Chondrocyte (in vitro differentiated cells): ENCODE measurements at regions not wholly inside any gene's neighbourhood (a gene's known extent, or its start where the extent isn't known, plus 50 kb on each side); places are given as distances from the start of the nearest gene placed in this dataset.

ENCODE experiments used
- DNase-seq: peaks from one replicate; pipeline ENCODE4 v3.0.0; 2021; ENCODE audit warnings: mixed read lengths, low spot score
- H3K27ac Mint-ChIP-seq: one replicate; pipeline ENCODE4 v1.8.0; 2021; ENCODE audit warnings: mild to moderate bottlenecking, moderate library complexity, mixed read lengths; ENCODE audit not compliant: unreplicated experiment
- H3K27me3 Mint-ChIP-seq: 2 replicates; pipeline ENCODE4 v1.8.0; 2021; ENCODE audit warnings: low read depth, mixed read lengths
- H3K36me3 Mint-ChIP-seq: 2 replicates; pipeline ENCODE4 v1.8.0; 2021; ENCODE audit warnings: low read depth, mixed read lengths
- H3K4me1 Mint-ChIP-seq: 2 replicates; pipeline ENCODE4 v1.8.0; 2021; ENCODE audit warnings: low read depth, mild to moderate bottlenecking, mixed read lengths
- H3K4me3 Mint-ChIP-seq: one replicate; pipeline ENCODE4 v1.8.0; 2021; ENCODE audit warnings: mild to moderate bottlenecking, moderate library complexity, mixed read lengths; ENCODE audit not compliant: unreplicated experiment
- H3K9me3 Mint-ChIP-seq: 2 replicates; pipeline ENCODE4 v1.8.0; 2021; ENCODE audit warnings: low read depth, mixed read lengths
- TF ChIP-seq, protein P1 (sequence below): fragments of 200-600 bp; sonication (generic); IDR thresholded peaks from 2 replicates; pipeline ENCODE4 v1.5.0; 2021; ENCODE audit warnings: antibody characterized with exemption, mild to moderate bottlenecking, moderate library complexity

DNA sequence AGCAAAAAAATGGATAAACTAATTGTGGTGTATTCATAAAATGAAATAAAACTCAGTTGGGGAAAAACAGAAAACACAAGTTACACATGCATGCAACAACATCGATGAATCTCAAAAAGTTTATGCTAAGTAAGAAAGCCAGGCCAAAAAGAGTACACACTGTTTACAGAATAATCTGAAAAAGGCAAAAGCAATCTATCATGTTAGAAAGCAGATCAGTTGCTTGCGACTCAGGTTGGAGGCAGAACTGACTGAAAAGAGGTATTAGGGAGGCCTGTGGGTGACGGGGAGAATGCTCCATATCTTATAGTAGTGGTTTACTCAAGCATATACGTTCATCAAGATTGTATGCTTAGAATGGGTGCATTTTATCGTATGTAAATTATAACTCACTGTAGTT lies 119.2 kb downstream of the ARRDC3 start:
- peaks cover 9% of the 10 kb centered on the region for H3K4me1 Mint-ChIP-seq
- H3K4me3 Mint-ChIP-seq, result no peak overlapping the region
- no peak overlapping the region for H3K27ac Mint-ChIP-seq
- DNase-seq, result no peak
- TF ChIP-seq, protein P1, sequence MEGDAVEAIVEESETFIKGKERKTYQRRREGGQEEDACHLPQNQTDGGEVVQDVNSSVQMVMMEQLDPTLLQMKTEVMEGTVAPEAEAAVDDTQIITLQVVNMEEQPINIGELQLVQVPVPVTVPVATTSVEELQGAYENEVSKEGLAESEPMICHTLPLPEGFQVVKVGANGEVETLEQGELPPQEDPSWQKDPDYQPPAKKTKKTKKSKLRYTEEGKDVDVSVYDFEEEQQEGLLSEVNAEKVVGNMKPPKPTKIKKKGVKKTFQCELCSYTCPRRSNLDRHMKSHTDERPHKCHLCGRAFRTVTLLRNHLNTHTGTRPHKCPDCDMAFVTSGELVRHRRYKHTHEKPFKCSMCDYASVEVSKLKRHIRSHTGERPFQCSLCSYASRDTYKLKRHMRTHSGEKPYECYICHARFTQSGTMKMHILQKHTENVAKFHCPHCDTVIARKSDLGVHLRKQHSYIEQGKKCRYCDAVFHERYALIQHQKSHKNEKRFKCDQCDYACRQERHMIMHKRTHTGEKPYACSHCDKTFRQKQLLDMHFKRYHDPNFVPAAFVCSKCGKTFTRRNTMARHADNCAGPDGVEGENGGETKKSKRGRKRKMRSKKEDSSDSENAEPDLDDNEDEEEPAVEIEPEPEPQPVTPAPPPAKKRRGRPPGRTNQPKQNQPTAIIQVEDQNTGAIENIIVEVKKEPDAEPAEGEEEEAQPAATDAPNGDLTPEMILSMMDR, result no peak
- no peaks in the 10 kb centered on the region for H3K9me3 Mint-ChIP-seq
- no peaks in the 10 kb centered on the region for H3K27me3 Mint-ChIP-seq
- H3K36me3 Mint-ChIP-seq, result no peaks in the 10 kb centered on the region

DNA sequence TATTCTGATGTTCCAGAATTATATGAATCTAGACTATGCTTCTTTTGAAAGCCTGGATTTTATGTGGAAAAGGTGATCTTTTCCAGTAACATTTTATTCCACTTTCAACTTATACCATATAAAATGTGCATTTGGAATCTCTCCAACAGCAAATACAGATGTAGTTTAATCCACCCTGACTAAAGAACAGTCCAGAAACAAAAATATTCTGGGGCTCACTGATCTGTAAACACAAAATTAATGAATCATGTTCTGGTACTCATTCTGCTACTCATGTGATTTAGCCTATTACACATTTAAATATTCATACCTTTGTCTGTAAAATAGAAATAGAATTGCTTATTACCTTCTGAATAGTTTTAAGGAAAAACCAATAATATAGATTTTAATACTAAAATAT lies 125.8 kb downstream of the ARRDC3 start:
- no peak for DNase-seq

DNA sequence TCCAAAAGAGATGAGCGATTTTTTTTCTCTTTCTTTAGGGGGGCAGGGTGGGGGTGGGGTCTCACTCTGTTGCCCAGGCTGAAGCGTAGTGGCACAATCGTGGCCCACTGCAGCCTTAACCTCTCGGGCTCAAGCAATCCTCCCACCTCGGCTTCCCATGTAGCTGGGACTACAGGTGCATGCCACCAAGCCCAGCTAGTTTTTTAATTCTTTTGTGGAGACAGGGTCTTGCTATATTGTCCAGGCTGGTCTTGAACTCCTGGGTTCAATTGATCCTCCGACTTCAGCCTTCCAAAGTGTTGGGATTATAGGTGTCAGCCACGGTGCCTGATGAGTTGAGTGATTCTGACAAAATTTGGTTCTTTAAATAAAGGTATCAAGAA lies 127.0 kb downstream of the ARRDC3 start:
- no peaks in the 10 kb centered on the region for H3K9me3 Mint-ChIP-seq
- peaks cover 5% of the 10 kb centered on the region for H3K4me1 Mint-ChIP-seq
- H3K36me3 Mint-ChIP-seq, result no peaks in the 10 kb centered on the region
- TF ChIP-seq, protein P1, result no peak
- H3K27ac Mint-ChIP-seq, result no peak overlapping the region
- DNase-seq, result no peak
- H3K4me3 Mint-ChIP-seq, result no peak overlapping the region
- no peaks in the 10 kb centered on the region for H3K27me3 Mint-ChIP-seq

More for the DNA sequence above, 125.8 kb downstream of the ARRDC3 start:
- Mint-ChIP-seq H3K27ac (no peak overlapping the region), H3K27me3 (no peaks in the 10 kb centered on the region), H3K4me1 (peaks cover 5% of the 10 kb centered on the region), H3K4me3 (no peak overlapping the region), H3K9me3 (no peaks in the 10 kb centered on the region), H3K36me3 (no peaks in the 10 kb centered on the region)
- TF ChIP-seq, protein P1, result no peak

DNA sequence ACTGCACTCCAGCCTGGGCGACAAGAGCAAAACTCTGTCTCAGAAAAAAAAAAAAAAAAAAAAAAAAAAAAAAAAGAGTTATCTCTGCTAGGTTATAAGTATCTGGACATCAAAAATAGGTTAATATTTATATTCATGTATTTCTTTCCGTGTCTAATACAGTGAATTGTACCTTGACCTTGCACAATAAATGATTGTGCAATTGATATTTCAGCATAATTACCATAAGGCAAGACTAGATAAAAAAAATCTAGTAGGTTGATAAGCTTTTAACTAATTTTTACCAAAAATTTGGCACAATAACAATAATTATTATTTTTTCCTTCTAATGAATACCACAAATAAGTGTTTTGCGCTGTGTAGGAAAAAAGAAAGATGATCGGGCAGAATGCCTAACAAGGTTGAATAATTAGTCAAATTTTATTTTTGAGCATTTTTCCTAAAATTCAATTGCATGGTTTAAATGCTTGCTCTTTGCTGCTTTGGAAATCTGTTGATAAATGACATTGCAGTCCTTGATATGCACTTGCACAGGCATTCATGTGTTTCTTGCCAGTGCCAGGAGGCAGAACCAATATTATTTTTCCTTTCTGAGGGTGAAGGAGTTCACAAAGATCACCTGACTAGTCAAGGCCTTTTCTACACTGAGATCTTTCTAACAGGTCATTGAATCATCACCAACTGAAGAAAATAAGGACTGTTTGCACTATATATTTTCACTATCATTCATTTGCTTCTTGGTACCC lies 127.5 kb downstream of the ARRDC3 start:
- no peak overlapping the region for H3K4me3 Mint-ChIP-seq
- no peaks in the 10 kb centered on the region for H3K9me3 Mint-ChIP-seq
- H3K4me1 Mint-ChIP-seq, result peaks cover 5% of the 10 kb centered on the region
- H3K36me3 Mint-ChIP-seq, result no peaks in the 10 kb centered on the region
- H3K27ac Mint-ChIP-seq, result no peak overlapping the region
- no peaks in the 10 kb centered on the region for H3K27me3 Mint-ChIP-seq
- no peak for DNase-seq
- TF ChIP-seq, protein P1, result no peak

DNA sequence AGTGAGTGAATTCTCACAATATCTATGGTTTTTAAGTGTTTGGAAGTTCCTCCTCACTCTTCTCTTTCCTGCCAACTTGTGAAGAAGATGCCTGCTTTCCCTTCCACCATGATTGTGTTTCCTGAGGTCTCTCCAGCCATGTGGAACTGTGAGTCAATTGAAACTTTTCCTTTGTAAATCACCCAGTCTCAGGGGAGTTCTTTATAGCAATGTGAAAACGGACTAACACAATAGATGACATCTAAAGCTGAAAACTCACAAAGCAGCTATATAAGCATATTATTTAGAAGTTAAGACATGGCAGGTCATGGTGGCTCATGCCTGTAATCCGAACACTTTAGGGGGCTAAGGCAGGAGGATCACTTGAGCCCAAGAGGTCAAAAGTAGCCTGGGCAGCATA lies 130.2 kb downstream of the ARRDC3 start:
- peaks cover 3% of the 10 kb centered on the region for H3K36me3 Mint-ChIP-seq
- TF ChIP-seq, protein P1, result no peak
- DNase-seq, result no peak
- H3K27ac Mint-ChIP-seq, result no peak overlapping the region
- peaks cover 5% of the 10 kb centered on the region for H3K4me1 Mint-ChIP-seq
- H3K4me3 Mint-ChIP-seq, result no peak overlapping the region
- no peaks in the 10 kb centered on the region for H3K27me3 Mint-ChIP-seq
- peaks cover 5% of the 10 kb centered on the region for H3K9me3 Mint-ChIP-seq
